ENCODE measurements at regions not wholly inside any gene's neighbourhood (a gene's known extent, or its start where the extent isn't known, plus 50 kb on each side); places are given as distances from the start of the nearest gene placed in this dataset.

DNA sequence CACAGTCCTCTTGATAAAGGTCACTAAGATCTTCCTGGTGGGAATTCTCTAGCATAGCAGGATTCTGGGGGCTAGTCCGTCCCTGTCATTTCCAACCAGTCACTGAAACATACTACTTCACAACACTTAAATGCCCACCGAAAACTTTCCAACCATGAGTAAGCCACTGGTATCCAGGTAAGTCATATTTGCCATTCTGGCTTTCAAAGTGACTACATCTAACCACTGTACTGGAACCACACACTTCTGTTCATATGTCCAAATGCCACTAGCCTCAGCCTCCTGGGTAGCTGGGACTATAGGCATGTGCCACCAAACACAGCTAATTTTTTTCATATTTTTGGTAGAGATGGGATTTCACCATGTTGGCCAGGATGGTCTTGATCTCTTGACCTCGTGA is 64.3 kb upstream of the VANGL1 start:
- no peak for DNase-seq

DNA sequence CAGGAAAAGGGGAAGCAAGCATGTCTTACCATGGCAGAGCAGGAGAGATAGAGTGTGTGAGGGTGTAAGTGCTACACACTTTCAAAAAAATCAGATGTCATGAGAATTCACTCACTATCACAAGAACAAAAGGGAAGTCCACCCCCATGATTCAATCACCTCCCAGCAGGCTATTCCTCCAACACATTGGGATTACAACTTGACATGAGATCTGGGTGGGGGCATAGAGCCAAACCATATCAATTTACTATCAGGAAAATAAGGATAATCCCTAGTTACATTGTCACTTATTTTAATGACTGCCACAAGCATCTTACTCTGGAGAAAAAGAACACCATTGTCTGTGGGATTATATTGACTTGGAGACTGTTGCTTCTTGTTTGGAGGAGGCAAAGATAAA is 66.1 kb upstream of the VANGL1 start:
- no peak for DNase-seq

DNA sequence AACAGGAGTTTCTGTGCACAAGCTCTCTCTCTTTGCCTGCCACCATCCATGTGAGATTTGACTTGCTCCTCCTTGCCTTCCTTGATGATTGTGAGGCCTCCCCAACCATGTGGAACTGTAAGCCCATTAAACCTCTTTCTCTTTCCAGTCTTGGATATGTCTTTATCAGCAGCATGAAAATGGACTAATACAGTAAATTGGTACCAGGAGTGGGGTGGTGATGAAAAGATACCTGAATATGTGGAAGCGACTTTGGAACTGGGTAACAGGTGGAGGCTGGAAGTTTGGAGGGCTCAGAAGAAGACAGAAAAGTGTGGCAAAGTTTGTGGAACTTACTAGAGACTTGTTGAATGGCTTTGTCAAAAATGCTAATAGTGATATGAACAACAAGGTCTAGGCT is 69.1 kb upstream of the VANGL1 start:
- no peak for DNase-seq

DNA sequence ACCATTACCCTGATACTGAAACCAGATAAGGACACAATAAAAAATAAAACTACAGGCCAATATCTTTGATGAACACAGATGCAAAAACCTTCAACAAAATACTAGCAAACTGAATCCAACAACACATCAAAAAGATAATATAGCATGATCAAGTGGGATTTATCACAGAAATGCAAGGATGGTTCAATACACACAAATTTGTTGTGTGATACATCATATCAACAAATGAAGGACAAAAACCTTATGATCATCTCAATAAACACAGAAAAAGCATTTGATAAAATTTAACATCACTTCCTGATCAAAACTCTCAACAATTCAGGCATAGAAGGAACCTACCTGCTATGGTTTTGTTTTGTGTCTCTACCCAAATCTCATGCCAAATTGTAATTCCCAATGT is 74.3 kb upstream of the VANGL1 start:
- no peak for DNase-seq

DNA sequence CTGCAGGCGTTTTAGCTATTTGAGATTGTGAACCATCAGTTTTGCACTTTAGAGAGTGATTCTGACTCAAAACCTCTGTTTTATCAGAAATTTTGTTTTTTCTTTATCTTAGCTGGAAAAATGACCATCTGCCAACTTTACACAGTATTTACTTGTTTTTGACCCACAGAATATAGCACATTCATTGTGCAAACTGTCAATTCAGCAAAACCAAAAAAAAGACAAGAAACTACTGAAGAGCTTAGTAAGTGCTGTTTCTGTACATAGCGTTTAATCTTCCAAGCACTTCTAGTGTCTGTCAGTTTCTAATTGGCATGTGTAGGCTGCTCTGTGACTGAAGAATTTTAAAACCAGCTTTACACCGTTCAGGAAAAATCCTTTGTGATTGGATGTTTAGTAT is 76.0 kb upstream of the VANGL1 start:
- DNase-seq: no peak

DNA sequence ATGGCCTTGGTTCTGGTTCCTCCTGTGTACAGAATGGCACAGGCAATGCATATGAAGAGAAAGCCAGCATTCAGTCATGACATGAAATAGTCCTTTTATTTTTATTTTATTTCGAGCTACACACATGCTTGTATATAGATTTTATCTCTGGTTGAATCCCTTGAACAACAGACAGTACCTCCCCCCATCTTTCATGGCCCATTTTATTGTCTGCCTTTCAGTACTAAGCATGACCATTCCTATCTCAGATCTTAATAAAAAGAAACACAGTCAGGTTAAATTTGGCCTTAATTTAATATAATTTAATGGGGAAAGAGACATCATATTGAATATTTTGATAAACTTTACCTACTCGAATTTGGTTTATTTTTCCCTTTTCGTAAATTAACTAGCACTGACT is 76.4 kb upstream of the VANGL1 start:
- DNase-seq: no peak

DNA sequence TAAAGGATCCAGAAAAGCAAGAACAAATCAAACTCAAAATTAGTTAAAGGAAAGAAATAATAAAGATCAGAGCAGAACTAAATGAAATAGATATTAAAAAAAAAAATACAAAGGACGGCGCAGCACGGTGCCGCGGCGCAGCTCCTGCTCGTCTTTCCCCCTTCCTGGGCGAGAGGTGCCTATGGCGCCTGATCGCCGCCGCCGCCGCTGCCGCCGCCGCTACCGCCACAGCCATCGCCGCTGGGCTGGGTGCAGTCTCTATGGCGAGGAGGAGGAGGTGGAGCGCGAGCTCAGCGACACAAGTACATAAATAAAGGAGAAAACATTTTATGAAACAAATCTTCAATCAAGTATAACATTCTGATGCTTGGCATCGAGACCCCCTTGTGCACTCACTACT is 77.6 kb upstream of the VANGL1 start:
- DNase-seq: no peak

DNA sequence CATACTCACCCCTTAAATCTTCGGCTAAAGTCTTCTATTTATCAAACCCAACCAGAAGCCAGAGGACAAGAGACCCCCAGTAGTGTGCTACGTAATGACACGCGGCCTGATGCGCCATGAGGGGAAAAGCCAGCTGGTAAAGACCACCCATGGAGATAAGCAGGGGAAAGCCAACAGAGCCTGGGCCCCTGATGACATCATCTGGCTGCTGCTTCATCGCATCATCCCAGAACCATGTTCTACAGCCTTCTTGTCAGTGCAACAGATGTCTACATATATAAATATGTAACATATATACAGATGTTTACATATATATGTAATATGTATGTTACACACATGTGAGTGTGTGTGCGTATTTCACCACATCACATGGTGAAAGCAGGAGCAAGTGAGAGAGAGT is 81.7 kb upstream of the VANGL1 start:
- peak; percentile 17 for DNase-seq

DNA sequence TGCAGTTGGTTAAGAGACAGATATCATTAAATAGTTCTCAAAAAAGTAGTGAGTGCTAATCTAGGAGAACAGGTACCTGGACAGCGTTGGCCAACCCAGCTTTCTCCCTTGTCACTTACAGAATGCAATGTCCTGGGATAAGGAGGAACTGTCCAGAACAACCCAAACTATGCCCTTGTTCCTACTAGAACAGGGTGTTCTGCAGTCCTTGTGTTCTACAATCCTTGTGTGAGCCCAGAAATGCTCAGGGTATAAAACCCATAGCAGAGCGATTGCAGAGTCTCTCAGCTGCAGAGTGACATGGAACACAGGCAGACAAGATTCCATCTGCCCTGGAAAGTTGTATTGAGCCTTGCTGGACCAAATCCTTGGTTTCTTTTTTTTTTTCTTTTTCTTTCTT is 83.5 kb upstream of the VANGL1 start:
- no peak for DNase-seq

DNA sequence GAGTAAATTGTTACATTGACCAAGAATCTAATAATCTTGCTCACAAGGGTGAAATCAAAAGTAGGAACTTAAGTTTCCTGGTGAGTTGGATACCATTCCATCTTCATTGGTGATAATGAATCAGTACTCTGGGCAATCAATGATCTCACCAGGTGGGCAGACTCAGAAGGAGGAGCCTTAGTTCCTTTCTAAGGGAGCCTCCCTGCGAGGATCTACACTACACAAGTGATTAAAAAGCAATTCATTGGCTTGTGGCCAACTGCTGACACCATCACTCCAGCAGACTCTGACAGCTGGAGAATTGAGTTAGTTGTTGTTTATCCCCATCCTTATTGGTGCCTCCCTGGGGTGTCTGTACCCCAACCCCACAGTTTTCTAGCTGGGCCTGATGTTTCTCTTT is 84.1 kb upstream of the VANGL1 start:
- DNase-seq: no peak

DNA sequence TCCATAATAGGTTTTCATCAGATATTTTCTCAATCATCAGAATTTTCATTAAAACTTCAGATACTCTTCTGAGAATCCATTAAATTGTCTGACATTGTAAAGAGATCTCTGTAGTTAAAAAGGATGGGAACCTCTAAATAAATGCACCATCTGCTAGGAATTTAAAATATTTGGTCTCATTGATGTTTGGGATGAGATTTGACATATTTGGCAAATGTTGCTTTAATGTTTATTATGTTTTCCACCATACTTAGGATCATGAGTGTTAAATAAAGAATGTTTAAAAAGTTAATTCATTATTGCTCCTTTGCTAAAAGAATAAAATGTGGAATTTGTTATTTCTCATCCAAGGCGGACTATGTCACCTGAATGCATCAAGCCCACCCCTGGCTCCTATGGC is 85.5 kb upstream of the VANGL1 start:
- DNase-seq: no peak

DNA sequence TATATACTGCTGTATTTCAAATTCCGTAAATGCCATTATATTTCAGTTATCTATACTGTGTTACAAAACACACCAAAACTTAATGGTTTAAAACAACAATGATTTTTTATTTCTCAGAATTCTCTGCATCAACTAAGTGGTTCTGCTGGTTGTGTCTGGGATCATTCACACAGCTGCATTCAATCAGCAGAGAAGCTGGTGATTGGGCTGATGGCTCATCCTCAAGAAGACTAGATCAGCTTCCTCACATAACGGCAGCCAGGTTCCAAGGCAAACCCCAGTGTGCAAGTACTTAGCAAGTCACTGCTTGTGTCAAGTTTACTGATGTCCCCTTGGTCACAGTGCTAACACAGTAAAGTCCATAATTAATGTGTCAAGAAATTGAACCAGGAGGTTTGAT is 86.3 kb upstream of the VANGL1 start:
- no peak for DNase-seq

DNA sequence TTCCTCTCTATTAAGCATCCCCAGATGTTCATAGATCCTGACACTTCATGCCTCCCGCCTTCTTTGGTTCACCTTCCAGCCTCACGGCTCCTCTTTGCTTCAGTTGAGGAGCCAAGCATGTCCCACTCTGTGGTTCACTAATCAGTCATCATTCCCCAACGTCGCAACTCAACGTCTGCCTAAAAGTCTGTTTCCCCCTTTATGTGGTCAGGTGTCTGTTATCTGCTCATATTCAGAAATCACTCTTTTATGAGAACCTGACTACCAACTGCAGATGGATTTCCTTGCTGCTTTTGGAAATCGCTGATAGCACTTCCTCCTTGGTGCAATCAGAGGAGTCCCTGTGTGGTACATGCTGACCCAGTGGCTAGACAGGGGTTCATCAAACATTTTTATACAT is 94.1 kb upstream of the VANGL1 start:
- no peak for DNase-seq

DNA sequence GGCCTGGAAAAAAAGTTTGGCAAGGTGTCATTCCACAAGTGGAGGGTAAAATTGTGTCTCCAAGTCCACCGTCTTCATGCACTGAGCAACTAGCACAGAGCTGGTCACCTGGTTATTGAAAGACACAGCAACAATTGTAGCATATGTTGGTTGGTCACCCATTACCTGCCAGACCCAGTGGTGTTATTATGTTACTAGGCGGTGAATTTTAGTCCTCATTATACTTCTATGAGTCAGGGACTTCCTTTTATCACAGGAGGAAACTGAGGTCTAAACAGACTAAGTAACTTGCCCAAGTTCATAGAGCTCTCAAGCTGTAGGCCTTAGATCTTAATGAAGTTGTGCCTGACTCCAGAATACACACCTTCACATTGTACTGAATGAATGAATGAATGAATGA is 94.9 kb upstream of the VANGL1 start:
- no peak for DNase-seq

DNA sequence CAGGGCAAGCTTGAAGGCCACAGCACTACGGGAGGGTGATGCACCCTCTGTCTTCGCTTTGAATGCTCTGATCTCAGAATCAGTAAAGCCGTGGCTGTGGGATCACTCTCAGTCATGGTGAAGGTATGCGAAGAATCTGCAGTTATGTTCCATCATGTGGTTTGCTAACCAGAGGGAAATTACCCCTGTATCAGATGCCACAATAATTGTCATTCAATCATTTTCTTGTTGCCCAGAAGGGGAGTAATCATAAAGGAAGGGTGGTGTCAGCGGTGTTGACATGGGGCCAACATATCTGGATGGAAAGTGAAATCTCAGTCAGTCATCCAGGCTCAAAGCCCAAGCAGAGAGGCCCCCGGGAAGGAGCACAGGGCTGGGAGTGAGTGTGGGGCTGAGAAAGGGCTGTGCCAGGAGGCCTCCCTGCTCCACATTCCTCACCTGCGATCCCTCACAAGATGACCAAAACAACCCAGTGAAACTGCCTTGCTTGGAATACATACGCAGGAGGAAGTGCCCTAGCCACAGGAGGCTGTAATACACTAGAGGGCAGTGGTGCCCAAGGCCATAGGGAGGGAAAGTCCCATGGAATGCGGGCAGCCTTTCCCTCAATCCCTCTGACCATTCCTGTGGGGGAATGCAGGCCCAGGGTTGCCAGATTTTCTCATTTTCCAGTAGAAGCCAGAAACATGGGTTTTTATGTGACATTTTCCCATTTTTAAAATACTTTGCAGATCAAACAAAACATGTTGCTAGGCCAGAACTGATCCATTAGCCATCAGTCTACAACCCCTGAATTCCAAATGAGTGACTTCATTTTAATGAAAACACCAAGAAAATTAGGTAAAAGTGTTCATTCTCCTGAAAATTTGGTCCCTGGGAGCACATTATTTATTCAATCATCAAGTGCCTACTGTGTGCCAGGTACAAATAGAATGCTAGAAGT is 95.7 kb upstream of the VANGL1 start:
- peak; percentile 79 for DNase-seq

DNA sequence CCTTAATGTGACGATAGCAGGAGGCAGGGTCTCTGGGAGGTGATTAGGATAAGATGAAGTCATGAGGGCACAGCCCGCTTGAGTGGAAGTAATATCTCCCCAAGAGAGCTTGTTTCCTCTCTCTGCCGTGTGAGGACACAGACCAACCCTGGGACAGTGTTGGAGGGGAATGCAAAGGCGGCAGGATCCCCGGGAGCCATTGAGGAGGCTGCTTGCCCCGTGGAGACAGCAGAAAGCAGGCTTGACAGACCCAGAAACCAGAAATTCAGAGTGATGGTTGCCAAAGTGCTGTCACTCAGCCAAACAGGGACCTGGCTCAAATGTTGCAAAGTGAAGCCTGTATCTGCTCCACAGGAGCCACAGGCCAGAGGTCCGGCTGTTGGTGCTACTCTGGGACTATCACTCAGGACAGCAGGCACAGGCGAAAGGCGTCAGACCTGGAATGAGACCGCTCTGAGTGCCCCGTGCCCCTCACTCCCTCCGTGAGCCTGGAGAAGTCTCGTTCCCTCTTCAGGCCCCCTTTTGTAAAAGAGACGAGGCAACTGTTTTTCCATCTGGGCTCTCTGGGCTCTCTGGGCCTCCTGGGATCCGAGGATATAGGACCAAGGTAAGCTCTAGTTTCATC is 96.6 kb upstream of the VANGL1 start:
- no peak for DNase-seq

DNA sequence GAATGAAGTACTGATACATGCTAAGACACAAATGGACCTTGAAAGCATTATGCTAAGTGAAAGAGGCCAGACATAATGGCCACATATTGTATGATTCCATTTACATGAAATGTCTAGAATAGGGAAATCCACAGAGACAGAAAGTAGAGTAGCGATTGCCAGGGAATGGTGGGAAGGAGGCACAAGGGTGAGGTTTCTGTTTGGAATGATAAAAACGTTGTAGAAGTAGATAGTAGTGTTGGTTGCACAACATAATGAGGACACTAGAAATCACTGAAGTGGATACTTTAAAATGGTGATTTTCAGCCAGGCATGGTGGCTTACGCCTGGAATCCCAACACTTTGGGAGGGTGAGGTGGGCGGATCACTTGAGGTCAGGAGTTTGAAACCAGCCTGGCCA is 97.6 kb upstream of the VANGL1 start:
- no peak for DNase-seq

DNA sequence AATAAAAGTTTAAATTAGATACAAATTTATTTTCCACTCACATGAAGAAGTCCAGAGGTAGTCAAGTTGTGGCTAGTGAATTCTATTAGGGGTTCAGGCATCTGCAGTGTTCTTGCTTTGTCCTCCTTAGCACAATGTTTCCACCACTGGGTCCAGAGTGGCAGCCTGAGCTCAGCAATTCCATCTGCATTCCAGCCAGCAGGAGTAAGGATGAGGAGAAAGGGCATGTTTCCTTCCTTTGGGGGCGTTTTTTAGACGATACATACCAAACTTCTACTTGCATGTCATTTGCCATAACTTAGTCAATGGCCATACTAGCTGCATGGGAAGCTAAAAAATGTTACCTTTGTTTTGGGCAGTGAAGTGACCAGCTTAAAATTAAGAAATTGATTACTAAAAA is 98.5 kb upstream of the VANGL1 start:
- DNase-seq: no peak

DNA sequence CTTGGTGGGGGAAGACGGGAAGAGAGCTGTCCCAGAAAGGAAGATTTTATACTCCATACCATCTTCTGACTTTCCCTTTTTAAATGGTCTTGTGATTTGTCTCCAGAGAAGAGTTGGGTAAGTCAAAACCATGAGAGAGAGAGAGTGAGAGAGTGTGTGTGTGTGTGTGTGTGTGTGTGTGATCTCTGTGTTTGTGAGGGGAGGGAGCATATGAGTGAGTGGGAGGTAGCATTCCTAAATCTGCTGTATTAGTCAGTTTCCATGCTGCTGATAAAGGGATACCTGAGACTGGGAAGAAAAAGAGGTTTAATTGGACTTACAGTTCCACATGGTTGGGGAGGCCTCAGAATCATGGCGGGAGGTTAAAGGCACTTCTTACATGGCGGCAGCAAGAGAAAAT is 102.0 kb upstream of the VANGL1 start:
- DNase-seq: no peak

DNA sequence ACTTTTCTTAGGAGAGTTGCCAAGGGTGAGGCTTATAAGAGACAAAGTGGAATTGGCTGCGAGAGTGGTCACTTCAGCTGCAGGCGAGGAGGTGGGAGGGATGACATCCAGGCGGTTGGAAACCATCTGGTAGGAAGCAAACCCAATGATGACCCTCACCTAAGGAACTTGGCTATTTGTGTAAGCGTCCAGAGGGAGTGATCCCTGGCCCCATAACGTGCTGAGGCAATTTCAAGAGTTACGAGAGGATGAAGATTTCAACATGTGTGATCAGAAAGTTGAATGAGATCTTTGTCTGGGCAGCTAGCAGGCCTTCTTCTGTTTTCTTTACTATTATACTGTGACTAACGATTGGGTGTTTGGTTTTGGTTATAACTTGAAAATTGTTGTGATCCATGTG is 102.7 kb upstream of the VANGL1 start:
- DNase-seq: peak; percentile 65

DNA sequence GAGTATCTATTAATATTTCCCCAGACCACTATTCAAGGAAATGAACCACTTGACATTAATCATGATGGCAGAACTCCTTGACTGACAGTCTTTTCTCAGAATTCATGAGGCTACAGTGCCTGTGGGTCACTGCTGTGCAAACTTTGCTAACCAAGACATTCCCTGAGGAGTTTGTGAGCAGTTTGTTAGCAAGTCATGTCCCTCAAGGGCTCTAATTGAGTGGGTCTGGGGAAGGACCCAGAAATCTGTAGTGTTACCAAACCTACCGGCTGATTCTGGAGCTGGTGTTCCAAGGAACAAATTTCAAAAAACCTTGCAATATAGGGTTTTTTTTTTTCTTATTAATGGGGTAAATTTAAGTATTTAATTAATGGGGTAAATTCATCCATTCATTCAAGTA is 103.2 kb upstream of the VANGL1 start:
- no peak for DNase-seq

DNA sequence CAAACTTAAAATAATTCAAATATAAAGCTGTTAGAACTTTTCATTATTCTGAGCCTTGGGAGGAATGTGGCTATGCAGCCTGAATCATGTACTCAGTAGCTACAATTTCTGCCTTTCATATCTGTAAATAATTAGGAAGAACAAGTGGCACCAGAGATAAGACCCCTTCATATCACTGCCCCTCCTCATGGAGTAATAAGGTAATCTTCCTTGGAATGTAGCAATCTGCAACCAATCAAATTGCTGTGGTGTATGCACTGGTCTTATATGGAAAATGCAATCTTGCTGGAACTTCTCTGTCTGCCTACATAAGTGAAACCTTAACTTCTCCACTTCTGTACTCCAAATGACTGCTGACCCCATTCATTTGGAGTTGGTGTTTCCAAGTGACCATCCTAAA is 104.4 kb upstream of the VANGL1 start:
- DNase-seq: no peak

DNA sequence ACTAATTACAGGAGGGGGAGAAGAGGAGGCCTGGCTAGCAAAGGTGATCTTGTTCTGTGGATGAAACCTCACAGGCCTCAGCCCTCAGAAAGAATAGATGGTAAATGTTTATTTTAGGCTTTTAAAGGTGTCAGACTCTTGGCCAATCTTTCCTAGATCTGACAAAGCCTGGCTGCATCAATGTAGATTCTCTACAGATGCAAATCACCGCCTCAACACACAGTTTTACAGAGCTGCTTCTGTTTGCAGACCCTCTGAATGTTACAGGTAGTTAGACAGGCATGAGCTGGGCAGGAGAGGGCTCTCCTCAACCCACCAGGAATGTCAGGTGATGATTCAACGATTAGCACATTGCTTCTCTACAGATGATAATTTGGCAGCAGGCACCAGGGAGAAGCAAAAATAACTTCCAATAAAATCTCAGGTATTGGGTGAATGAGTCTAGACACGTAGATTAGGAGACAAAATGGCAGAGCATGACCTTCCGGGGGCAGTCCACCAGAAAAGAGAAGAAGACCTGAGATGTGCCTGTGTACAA is 105.4 kb upstream of the VANGL1 start:
- DNase-seq: no peak

DNA sequence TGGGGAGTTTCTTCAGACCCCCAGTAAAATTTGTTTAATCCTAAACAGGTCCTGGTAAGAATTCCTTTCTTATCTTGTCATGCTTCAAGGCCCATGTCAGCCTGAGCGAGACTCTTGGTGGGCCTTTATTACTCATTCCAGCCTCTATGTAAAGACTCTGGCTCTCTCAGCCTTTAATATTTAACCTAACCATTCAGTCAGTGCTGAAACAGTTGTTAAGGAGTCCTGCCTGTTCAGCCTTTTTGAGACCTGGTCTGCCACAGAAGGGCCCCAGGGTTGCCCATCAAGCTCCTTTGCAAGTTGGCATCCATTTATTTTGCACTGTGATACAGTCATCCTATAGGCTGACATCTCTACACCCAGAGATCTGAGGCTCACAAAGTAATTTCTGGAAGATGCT is 107.7 kb upstream of the VANGL1 start:
- no peak for DNase-seq

Data from skin of body (tissue), 1 donor.